GM18507 (cell line): ENCODE measurements at regions not wholly inside any gene's neighbourhood (a gene's known extent, or its start where the extent isn't known, plus 50 kb on each side); places are given as distances from the start of the nearest gene placed in this dataset.

Experiments
- DNase-seq: peaks from one replicate; pipeline ENCODE4 v3.0.0; 2011; ENCODE audit warnings: low read depth; ENCODE audit not compliant: insufficient read length; ENCODE audit errors: extremely low spot score
- FAIRE-seq: peaks from 2 replicates; lab custom pipeline; 2011; peaks lifted over from hg19 to GRCh38; lab: Jason Lieb, UNC

DNA sequence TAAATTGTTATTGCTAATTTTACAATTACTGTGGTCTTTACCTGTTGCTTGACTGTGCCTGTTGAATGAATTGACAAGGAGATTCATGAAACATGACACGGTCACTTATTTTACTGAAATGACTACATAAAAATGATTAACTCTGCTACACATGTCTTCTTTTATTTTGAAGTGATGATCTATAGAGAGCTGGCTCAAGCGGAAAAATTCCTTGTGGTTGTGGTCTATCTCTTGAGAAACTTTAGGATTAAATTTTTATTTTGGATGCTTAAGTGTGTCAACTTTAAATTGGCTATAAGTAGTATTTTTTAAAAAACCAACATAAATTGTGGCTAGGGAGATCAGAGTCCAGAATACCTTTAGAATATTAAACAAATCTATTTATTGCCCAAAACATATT lies 131.8 kb upstream of the PITX2 start:
- DNase-seq (no peak), FAIRE-seq (no peak)

DNA sequence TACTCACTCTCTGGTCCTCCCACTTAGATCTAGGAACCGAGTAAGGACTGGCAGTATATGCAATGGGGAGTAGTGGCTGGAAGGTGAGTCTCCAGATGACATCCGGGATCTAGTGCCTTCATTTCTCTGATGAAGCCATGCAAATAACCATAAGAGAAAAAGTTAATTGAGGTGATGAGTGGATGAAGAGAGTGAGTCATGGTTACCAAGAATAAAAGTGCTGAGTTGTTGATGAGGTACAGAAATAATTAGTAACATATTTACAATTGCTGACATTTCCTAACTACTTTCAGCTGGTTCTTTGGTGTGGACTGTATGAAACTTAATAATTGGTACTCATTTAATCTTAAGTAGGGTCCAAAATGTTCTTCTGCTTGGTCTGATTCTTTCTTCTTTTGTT lies 146.7 kb upstream of the PITX2 start:
- DNase-seq: no peak

DNA sequence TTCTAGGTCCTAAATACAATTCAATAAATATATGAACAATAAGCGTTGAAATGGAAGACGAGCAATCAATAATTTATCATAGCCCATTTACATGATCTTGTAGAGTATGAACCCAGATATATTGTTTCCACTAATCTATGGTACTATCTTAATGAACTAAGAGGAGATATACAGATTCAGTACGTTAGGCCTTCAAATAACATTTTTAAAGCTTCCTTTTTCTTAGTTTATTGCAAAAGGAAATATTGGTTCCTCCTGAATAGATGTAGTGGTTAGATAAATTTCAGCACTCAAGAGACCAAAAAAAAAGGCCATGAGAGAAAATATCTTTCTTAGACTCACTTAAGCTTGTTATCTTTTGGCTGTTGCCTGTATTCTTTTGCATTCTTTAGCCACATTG lies 147.5 kb upstream of the PITX2 start:
- DNase-seq: no peak
- FAIRE-seq: no peak

More for the DNA sequence above, 146.7 kb upstream of the PITX2 start:
- FAIRE-seq: no peak

DNA sequence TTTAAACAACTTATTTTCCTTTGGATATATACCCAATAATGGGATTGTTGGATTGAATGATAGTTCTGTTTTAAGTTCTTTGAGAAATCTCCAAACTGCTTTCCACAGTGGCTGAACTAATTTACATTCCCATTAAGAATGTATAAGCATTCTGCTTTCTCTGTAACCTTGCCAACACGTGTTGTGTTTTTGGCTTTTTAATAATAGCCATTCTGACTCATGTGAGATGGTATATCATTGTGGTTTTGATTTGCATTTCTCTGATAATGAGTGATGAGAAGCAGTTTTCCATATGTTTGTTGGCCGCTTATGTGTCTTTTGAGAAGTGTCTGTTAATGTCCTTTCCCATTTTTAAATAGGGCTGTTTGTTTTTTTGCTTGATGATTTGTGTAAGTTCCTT lies 155.6 kb upstream of the PITX2 start:
- peak; percentile 29 for FAIRE-seq
- DNase-seq: no peak

DNA sequence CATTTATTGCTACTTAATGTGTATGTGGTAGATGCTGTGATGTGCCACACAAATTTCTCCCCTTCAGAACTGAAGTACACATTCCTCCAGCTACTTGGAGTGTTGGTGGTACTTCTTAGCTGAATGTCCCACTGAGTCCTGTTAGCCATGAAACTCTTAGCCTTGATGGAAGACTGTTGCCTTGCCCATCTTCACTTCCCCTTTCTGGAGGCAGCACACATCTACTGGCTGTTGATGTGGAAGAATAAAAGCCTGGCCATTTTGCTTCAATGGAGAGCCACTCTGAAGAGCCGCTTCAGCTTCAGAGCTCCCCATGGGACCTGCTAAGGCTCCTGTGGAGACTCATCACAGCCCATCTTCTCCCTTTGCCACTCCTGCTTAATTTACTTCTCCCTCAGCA lies 157.7 kb upstream of the PITX2 start:
- DNase-seq: no peak
- FAIRE-seq: no peak

DNA sequence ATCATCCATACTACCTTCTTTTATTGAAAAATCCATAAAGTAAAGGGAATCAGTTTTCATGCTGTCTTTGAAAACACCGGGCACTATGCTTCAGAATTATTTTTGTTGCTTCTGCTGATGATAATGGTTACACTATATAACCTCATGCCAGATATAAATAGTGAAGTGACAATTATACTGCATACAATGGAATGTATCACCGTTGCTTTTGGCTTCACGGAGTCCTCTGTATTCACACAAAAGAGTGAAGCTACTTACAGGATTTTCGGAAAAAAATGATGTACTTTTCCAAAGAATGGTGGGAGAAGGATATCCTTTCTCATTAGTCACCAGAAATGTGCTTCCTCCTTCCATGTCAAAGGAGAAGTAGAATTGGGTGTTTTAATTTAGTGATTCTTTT lies 159.1 kb upstream of the PITX2 start:
- FAIRE-seq (no peak), DNase-seq (no peak)

DNA sequence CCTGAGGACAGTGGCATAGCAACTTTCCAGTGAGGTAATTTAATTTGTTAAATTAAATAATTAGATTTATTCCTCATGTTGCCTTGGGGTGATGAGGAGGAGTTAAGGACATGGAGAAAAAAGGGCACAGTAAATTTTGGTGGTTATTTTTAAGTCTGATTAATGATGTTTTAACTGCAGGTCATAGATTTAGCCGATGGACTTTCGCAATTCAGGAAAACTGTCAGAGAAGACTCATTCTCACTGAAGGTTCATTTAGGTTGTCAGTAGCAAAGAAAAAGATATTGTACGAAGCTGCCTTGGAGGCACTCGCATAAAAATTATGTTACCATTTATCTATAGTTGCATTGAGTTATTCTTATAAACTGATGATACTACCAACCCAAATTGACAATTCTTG lies 164.2 kb upstream of the PITX2 start:
- DNase-seq (no peak), FAIRE-seq (no peak)

DNA sequence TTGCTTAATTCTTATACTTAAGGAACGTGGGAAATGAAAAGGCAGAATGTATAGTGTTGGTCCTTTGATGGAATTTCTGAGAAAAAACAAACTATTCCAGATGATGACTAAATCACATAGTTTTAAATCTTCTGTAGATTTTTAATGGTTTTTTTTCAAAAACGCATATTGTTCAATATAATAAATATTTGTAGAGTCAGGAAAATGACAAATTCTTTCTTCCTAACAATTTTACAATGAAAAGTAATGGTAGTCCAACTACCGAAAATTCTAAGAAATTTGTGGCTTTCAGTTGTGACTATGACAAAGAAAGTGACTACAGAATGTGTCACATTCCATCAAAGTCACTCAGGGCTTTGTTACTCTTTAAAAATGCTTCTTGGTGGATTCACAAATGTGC lies 164.8 kb upstream of the PITX2 start:
- FAIRE-seq: no peak

DNA sequence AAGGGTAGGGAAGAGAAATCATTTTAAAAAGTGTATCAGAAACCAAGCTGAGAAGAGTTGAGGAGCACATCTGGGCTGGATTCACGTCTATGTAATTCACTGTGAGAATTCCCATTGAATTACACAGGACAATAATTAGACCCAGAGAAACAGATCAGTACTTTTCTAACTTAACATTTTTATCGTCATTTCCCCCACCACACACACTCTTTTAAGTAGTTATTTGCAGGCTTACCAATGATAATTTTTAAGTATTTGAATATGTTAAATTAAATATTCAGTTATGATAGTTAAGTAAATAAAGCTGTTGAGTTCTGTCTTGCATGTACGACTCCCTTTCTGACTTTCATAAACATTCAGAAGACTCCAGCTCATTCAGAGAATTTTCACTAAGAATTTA lies 165.4 kb upstream of the PITX2 start:
- FAIRE-seq (no peak), DNase-seq (no peak)

More for the DNA sequence above, 164.8 kb upstream of the PITX2 start:
- no peak for DNase-seq

DNA sequence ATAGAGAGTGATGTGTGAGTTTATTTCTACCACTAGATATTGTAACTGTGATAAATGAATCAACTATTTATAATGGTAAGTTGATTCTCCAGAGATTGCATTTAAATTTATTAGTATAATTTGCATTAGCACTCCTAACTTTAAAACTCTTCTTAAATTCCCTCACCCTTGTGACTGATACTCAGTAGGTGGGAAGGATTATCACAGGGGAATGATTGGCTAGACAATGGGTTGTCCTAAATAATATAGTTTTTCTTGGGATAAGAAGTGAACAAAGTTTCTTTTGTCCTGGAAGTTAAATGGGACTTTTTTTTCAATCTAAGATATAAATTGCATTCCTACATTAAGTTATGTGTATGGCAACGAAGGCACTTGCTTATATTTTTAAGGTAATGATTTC lies 169.2 kb upstream of the PITX2 start:
- FAIRE-seq (no peak), DNase-seq (no peak)

DNA sequence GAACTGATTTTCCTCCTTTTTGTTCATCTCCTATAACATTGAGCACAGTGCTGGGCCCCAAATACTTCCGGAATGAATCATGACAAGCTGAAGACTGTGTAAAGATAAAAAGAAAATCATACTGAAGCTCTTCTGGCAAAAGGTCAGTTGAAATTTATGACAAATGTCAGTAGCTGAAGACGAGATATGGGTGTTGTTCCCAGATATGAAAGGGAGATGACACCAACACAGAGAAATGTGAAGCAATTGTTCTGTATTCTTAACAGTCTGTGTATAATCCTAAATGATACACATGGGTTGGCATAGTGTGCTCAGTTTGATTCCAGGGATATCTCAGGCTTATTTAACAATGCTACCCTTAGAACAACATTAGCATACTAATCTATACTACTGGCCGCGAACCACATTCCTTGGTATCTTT lies 170.5 kb upstream of the PITX2 start:
- DNase-seq (no peak), FAIRE-seq (no peak)

DNA sequence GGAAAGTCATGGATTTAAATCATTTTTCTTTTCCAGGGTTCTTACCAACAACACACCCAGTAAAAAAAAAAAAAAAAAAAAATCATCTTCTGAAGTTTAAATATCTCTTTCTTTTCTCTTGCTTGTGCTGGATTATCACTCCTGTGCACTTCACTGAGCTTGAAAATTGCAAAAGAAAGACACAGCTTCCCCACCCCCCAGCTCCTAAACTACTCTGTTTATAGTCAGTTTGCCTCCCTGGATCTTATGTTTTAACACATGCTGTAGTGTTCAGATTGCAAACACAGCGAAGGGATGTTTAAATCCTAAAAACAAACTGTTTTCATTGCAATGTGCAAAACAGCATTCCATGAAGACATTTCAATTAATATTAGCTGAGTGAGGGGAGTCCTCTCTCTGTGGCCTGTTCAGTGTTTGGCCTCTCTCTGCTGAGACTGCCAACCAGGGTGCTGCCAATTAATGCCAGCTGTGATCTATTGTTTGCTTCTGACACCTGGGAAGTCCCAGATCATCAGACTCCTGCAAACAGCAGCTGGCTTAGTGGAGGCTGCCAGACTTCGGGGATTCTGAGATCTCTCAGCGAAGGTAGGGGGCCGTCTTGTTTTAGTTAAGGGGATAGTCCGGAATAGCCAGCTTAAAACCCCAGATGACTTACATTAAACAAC lies 171.1 kb upstream of the PITX2 start:
- DNase-seq (no peak), FAIRE-seq (no peak)

DNA sequence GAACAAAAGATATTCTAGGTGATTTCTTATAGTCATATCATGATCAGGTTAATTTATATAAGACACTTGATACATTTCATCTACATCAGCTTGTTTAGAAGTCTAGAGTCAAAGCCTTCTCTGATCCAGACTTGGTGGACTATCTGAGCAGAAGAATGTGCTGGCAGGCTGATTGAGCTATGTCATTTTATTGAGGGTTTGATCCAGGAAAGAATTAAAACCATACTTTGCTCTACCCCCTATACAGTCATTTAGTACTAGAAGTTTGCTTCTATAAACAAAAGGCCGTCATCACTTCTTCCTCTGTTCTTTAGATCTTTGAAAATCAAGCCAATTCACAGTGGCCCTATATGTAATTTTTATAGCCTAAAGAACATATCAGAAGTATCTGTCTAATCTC lies 173.1 kb upstream of the PITX2 start:
- no peak for DNase-seq
- no peak for FAIRE-seq

DNA sequence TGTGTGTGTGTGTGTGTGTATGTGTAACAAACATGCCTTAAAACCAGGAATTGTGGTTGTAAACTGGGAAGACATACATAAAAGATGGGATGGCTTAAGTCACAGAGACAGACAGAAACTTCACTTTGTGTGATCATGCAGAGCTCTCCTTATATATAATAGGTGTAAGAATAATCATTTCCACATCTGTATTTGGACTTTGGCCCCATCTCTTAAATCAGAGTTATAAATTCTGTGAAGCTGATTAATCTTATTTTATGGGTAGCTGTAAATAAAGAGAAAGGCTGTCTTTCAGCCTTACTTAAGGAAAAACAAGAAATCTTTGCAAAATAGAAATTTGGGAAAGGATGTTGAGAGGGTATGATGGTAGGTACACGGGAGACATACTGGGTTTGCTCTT lies 174.6 kb upstream of the PITX2 start:
- no peak for FAIRE-seq

DNA sequence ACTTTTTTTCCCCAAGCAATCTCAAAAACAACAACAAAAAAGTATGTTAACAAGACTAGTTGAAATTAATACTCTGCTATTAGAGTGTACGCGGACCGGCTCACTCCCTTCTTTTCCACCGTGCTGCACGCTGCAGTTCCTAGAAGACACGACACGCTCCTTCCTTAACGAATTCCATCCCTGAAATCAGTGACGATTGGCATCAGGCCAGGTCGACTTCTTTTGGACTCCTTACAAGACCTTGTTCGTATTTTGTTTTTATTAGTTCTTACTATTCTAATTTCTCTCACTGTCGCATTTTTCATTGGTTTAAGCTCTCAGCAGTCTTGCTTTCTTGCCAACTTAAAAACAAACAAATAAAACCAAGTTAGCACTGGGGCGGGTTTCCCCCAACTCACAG lies 175.8 kb upstream of the PITX2 start:
- no peak for FAIRE-seq
- no peak for DNase-seq

More for the DNA sequence above, 174.6 kb upstream of the PITX2 start:
- DNase-seq: no peak

DNA sequence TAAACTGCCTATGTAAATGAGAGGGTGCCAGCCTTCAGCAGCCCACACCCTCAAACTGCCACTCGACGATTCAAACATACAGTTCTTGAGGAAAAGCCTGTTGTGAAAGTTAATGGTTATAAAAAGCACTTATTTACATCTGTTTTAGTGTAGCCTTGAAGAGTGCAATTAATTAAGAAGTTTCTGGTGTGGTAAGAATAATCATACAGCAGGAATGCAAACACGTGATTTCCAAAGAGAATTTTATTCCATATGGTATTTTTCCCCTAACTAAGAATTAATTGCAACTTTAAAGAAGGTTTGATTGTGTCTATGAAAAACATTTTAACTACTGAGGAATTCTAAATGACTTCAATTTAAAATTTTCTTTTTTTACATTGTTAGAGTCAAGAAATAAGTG lies 176.3 kb upstream of the PITX2 start:
- DNase-seq (no peak), FAIRE-seq (no peak)

DNA sequence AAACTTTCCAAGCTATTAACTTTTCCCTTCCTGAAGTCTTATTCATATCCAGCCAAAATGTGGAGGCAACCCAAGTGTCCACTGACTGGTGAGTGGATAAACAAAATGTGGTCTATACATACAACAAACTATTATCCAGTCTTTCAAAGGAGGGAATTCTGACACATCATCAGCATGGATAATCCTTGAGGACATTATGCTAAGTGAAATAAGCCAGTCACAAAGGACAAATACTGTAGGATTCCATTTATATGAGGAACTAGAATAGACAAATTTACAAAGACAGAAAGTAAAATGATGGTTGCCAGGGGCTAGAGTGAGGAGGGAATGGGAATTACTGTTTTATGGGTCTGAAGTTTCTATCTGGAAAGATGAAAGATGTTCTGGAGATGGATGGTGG lies 178.7 kb upstream of the PITX2 start:
- DNase-seq: no peak
- no peak for FAIRE-seq

DNA sequence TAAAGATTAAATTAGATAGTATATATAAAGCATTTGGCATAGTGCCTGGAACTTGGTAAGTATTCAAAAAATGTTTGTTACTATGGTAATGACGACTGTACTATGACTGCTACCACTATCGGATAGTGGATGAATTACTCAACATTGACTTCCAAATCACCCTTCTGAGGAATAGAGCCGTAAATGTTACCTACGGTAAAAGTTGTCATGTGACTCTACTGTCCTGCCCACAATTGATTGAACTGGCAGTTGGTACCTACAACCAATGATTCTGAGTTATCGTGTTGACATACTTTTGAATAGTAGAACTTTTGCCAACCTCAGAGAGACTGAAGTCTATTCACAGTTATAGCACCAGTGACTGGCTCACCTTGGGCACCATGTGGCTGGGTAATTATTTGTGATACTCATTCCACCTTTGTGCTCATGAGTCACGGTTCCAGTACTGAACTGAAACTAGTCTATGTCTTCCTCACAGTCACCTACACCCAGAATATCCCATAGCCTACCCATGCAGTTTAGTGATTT lies 185.5 kb upstream of the PITX2 start:
- FAIRE-seq (no peak), DNase-seq (no peak)

DNA sequence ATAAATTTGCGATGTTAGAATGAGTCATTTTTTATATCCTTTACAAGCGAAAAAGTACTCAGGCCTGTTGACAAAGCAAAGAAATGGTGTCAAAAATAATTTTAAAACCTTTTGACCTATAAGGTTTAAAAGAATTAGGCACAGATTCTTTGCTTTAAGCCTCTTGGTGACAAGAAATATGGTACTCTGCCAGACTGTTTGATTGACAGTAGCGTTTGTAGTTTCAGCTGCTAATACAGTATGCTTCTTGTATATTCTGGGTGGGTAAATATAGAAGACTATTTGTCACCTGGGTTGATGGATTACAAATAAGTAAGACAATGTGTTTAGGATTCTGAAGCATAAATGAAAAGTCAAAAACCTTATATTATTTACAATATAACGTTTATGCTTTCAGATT lies 193.1 kb upstream of the PITX2 start:
- FAIRE-seq: no peak
- DNase-seq: no peak

DNA sequence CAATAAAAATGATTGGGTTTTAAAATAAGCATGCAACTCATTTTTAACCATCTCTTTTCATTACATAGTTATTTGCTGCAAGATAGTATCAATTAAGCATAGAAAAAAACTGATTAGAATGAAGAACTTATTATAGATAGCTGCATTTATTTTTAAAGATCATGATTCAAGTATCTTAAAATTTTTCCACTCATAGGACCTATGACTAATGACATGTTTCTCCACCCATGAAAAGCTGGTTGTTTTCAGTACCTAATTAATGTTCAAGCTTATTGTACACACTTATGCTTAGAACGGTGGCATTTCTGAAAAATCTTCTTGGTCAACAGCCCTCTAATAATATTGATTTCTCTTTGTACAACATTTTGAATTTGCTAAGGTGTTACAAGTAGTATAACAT lies 193.5 kb upstream of the PITX2 start:
- no peak for FAIRE-seq
- DNase-seq: no peak

DNA sequence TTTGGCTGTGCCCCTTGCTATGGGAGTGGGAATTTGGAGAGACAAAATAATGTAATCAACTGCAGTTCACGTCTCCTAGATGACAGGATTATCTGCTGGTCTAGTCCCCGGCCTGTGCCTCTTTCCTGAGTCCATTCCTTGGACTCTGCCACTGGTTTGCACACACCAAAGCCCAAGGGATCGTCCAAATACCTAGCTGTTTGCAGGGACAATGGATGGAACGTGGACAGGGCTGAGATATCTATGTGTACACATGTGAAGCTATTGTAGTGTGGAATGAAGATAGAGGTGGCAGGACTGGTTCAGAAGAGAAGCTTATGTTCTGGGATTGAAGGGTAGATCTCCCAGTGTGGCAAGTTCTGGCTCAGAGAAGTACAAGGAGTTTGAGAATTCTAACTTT lies 198.3 kb upstream of the PITX2 start:
- no peak for FAIRE-seq

DNA sequence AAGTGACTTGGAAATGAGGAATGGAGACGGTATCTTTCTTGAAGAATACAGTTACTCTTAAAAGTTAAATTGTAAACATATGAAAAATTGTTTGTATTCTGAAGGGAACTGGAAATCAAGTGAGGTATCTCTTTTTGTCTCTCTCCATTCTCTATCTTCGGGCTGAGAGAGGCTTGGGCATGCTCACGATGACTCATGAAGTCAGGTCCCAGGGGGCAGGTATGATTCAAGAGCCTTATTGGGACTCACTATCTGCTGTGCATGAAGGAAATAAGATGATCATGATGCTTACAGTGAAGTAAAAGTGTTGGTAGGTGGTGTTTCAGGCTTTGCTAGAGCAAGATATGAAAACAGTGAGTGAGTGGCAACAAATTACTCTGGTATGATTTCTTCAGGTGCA lies 200.4 kb upstream of the PITX2 start:
- DNase-seq (no peak), FAIRE-seq (no peak)

More for the DNA sequence above, 198.3 kb upstream of the PITX2 start:
- no peak for DNase-seq
